Activated T-cell treated with anti-CD3 and anti-CD28 coated beads, Interleukin-2, amount 50 U/mL, for 72 hours (primary cell): ENCODE measurements at regions not wholly inside any gene's neighbourhood (a gene's known extent, or its start where the extent isn't known, plus 50 kb on each side); places are given as distances from the start of the nearest gene placed in this dataset.
"Not testable (repeated sequence)": the region's sequence is repeated elsewhere in the genome, so short reads cannot be mapped to it uniquely, and the experiment has no call there.

Experiments
- ATAC-seq, 2 donors: fragments of 150-1000 bp; cut with Tn5 transposase; replicated peaks in 1 of 2; 2 replicates each; pipeline ENCODE4 v1.10.0; 2021; ENCODE audit warnings: moderate library complexity in 2 of 2, mild to moderate bottlenecking in 1 of 2
- DNase-seq, 2 donors: peaks; one replicate each; pipeline ENCODE4 v3.0.0; 2021 to 2022; ENCODE audit warnings: mixed read lengths in 1 of 2
- H3K27ac Mint-ChIP-seq: one replicate; pipeline ENCODE4 v1.8.0; 2022; ENCODE audit warnings: mild to moderate bottlenecking, moderate library complexity, mixed read lengths
- H3K27me3 Mint-ChIP-seq: one replicate; pipeline ENCODE4 v1.8.0; 2022; ENCODE audit warnings: low read depth, mixed read lengths
- H3K36me3 Mint-ChIP-seq, 2 donors: one replicate each; pipeline ENCODE4 v1.8.0; 2022; ENCODE audit warnings: mixed read lengths in 2 of 2, mild to moderate bottlenecking in 1 of 2; ENCODE audit not compliant: insufficient read depth in 2 of 2
- H3K4me1 Mint-ChIP-seq: one replicate; pipeline ENCODE4 v1.8.0; 2022; ENCODE audit warnings: low read depth, mixed read lengths
- H3K4me3 Mint-ChIP-seq, 2 donors: one replicate each; pipeline ENCODE4 v1.8.0; 2022; ENCODE audit warnings: mild to moderate bottlenecking in 2 of 2, mixed read lengths in 2 of 2, moderate library complexity in 2 of 2
- H3K9me3 Mint-ChIP-seq, 2 donors: one replicate each; pipeline ENCODE4 v1.8.0; 2022; ENCODE audit warnings: mixed read lengths in 2 of 2

GRCh38 chr15:21063512-21063911 lies 197.4 kb upstream of the POTEB2 start:
- DNase-seq, H3K4me3 Mint-ChIP-seq, H3K4me1 Mint-ChIP-seq, H3K27me3 Mint-ChIP-seq, H3K9me3 Mint-ChIP-seq, H3K36me3 Mint-ChIP-seq, H3K27ac Mint-ChIP-seq, ATAC-seq: not testable (repeated sequence)

GRCh38 chr15:21062619-21063163 lies 196.6 kb upstream of the POTEB2 start:
- H3K9me3 Mint-ChIP-seq, ATAC-seq, DNase-seq, H3K4me3 Mint-ChIP-seq, H3K27ac Mint-ChIP-seq, H3K27me3 Mint-ChIP-seq, H3K36me3 Mint-ChIP-seq, H3K4me1 Mint-ChIP-seq: not testable (repeated sequence)

GRCh38 chr15:21051866-21052265 lies 185.8 kb upstream of the POTEB2 start:
- not testable (repeated sequence) for H3K27ac Mint-ChIP-seq, H3K36me3 Mint-ChIP-seq, H3K4me1 Mint-ChIP-seq, H3K27me3 Mint-ChIP-seq, DNase-seq, H3K4me3 Mint-ChIP-seq, ATAC-seq, H3K9me3 Mint-ChIP-seq

- not testable (repeated sequence) for H3K36me3 Mint-ChIP-seq, H3K4me3 Mint-ChIP-seq, ATAC-seq, H3K4me1 Mint-ChIP-seq, DNase-seq, H3K27ac Mint-ChIP-seq, H3K27me3 Mint-ChIP-seq, H3K9me3 Mint-ChIP-seq
Observed at GRCh38 chr15:21031703-21032102, 165.6 kb upstream of the POTEB2 start.

GRCh38 chr15:21029001-21029400 lies 162.9 kb upstream of the POTEB2 start:
- H3K4me1 Mint-ChIP-seq, H3K4me3 Mint-ChIP-seq, H3K9me3 Mint-ChIP-seq, H3K27me3 Mint-ChIP-seq, H3K27ac Mint-ChIP-seq, DNase-seq, ATAC-seq, H3K36me3 Mint-ChIP-seq: not testable (repeated sequence)

- H3K4me3 Mint-ChIP-seq, H3K36me3 Mint-ChIP-seq, H3K4me1 Mint-ChIP-seq, DNase-seq, H3K27me3 Mint-ChIP-seq, H3K9me3 Mint-ChIP-seq, H3K27ac Mint-ChIP-seq: not testable (repeated sequence)
- ATAC-seq = peak in 1 of 2 donors; percentile 39
Observed at GRCh38 chr15:21027942-21028341, 161.8 kb upstream of the POTEB2 start.

GRCh38 chr15:21026848-21027247 lies 160.7 kb upstream of the POTEB2 start:
- not testable (repeated sequence) for H3K4me3 Mint-ChIP-seq, ATAC-seq, H3K36me3 Mint-ChIP-seq, H3K27me3 Mint-ChIP-seq, DNase-seq, H3K4me1 Mint-ChIP-seq, H3K9me3 Mint-ChIP-seq, H3K27ac Mint-ChIP-seq

- H3K4me3 Mint-ChIP-seq, DNase-seq, H3K4me1 Mint-ChIP-seq, H3K27me3 Mint-ChIP-seq, H3K9me3 Mint-ChIP-seq, H3K27ac Mint-ChIP-seq, ATAC-seq, H3K36me3 Mint-ChIP-seq: not testable (repeated sequence)
Observed at GRCh38 chr15:21024235-21024987, 158.3 kb upstream of the POTEB2 start.

GRCh38 chr15:21018176-21018575 lies 152.1 kb upstream of the POTEB2 start:
- H3K36me3 Mint-ChIP-seq, H3K4me1 Mint-ChIP-seq, ATAC-seq, H3K27me3 Mint-ChIP-seq, H3K9me3 Mint-ChIP-seq, DNase-seq, H3K4me3 Mint-ChIP-seq, H3K27ac Mint-ChIP-seq: not testable (repeated sequence)

GRCh38 chr15:21017326-21017725 lies 151.2 kb upstream of the POTEB2 start:
- not testable (repeated sequence) for H3K4me3 Mint-ChIP-seq, H3K27me3 Mint-ChIP-seq

GRCh38 chr15:21016589-21016988 lies 150.5 kb upstream of the POTEB2 start:
- not testable (repeated sequence) for H3K4me1 Mint-ChIP-seq, H3K9me3 Mint-ChIP-seq, DNase-seq, ATAC-seq, H3K4me3 Mint-ChIP-seq, H3K27me3 Mint-ChIP-seq, H3K36me3 Mint-ChIP-seq, H3K27ac Mint-ChIP-seq

More at GRCh38 chr15:21017326-21017725, 151.2 kb upstream of the POTEB2 start:
- not testable (repeated sequence) for DNase-seq, ATAC-seq, H3K36me3 Mint-ChIP-seq, H3K4me1 Mint-ChIP-seq, H3K9me3 Mint-ChIP-seq, H3K27ac Mint-ChIP-seq

GRCh38 chr15:21015171-21015570 lies 149.1 kb upstream of the POTEB2 start:
- not testable (repeated sequence) for ATAC-seq, H3K9me3 Mint-ChIP-seq, H3K27me3 Mint-ChIP-seq, H3K4me1 Mint-ChIP-seq, H3K36me3 Mint-ChIP-seq, H3K4me3 Mint-ChIP-seq, DNase-seq, H3K27ac Mint-ChIP-seq

- H3K9me3 Mint-ChIP-seq, H3K27me3 Mint-ChIP-seq, H3K4me1 Mint-ChIP-seq, H3K27ac Mint-ChIP-seq, DNase-seq, H3K4me3 Mint-ChIP-seq, ATAC-seq, H3K36me3 Mint-ChIP-seq: not testable (repeated sequence)
Observed at GRCh38 chr15:21013308-21013707, 147.2 kb upstream of the POTEB2 start.

GRCh38 chr15:21009651-21010050 lies 143.5 kb upstream of the POTEB2 start:
- not testable (repeated sequence) for H3K27me3 Mint-ChIP-seq, ATAC-seq, DNase-seq, H3K27ac Mint-ChIP-seq, H3K9me3 Mint-ChIP-seq, H3K4me3 Mint-ChIP-seq, H3K36me3 Mint-ChIP-seq, H3K4me1 Mint-ChIP-seq
